Iris pigment epithelial cell (primary cell): ENCODE measurements at regions not wholly inside any gene's neighbourhood (a gene's known extent, or its start where the extent isn't known, plus 50 kb on each side); places are given as distances from the start of the nearest gene placed in this dataset.

Source experiments
- DNase-seq: peaks from one replicate; pipeline ENCODE4 v3.0.0-alpha.2; 2011; ENCODE audit warnings: low read depth

GRCh38 chr3:154062513-154062912, 58.7 kb upstream of the ARHGEF26 start:
- no peak for DNase-seq

GRCh38 chr3:154071146-154071545, 50.0 kb upstream of the ARHGEF26 start:
- DNase-seq, result no peak
